HG02798 (cell line): ENCODE measurements at regions not wholly inside any gene's neighbourhood (a gene's known extent, or its start where the extent isn't known, plus 50 kb on each side); places are given as distances from the start of the nearest gene placed in this dataset.
"Not testable (repeated sequence)": the region's sequence is repeated elsewhere in the genome, so short reads cannot be mapped to it uniquely, and the experiment has no call there.

ENCODE experiments used
- ATAC-seq: cut with Tn5 transposase; IDR thresholded peaks from one replicate; pipeline ENCODE4 v1.9.1; 2021; ENCODE audit warnings: mild to moderate bottlenecking; ENCODE audit not compliant: unreplicated experiment, poor library complexity

GRCh38 chr11:127933961-127934360, 653.4 kb downstream of the ETS1 start:
- not testable (repeated sequence) for ATAC-seq

GRCh38 chr11:127931803-127932202, 655.6 kb downstream of the ETS1 start:
- ATAC-seq: no peak

- ATAC-seq: no peak
These were observed 660.6 kb downstream of the ETS1 start for GRCh38 chr11:127926721-127927120.

- no peak for ATAC-seq
These were observed 661.9 kb downstream of the ETS1 start for GRCh38 chr11:127925475-127925874.

- no peak for ATAC-seq
These were observed 668.0 kb downstream of the ETS1 start for GRCh38 chr11:127919206-127920000.

GRCh38 chr11:127902382-127902781, 685.0 kb downstream of the ETS1 start:
- no peak for ATAC-seq

- no peak for ATAC-seq
These were observed 688.7 kb downstream of the ETS1 start for GRCh38 chr11:127898422-127899365.

- no peak for ATAC-seq
These were observed 691.6 kb downstream of the ETS1 start for GRCh38 chr11:127895776-127896175.

- no peak for ATAC-seq
These were observed 693.0 kb downstream of the ETS1 start for GRCh38 chr11:127894316-127894715.

GRCh38 chr11:127890030-127890615, 697.2 kb downstream of the ETS1 start:
- no peak for ATAC-seq

GRCh38 chr11:127888386-127888785, 699.0 kb downstream of the ETS1 start:
- ATAC-seq: no peak

- ATAC-seq: no peak
These were observed 712.2 kb downstream of the ETS1 start for GRCh38 chr11:127875131-127875530.

- ATAC-seq: no peak
These were observed 713.9 kb downstream of the ETS1 start for GRCh38 chr11:127873478-127873877.

- no peak for ATAC-seq
These were observed 721.2 kb downstream of the ETS1 start for GRCh38 chr11:127866109-127866508.

GRCh38 chr11:127864861-127865260, 722.5 kb downstream of the ETS1 start:
- ATAC-seq: no peak

GRCh38 chr11:127862406-127862805, 725.0 kb downstream of the ETS1 start:
- no peak for ATAC-seq

- no peak for ATAC-seq
These were observed 727.4 kb downstream of the ETS1 start for GRCh38 chr11:127859941-127860354.

- ATAC-seq: no peak
These were observed 742.5 kb downstream of the ETS1 start for GRCh38 chr11:127844876-127845275.

GRCh38 chr11:127843483-127844396, 743.6 kb downstream of the ETS1 start:
- ATAC-seq: peak; percentile 74

- no peak for ATAC-seq
These were observed 762.2 kb downstream of the ETS1 start for GRCh38 chr11:127825183-127825582.
